SK-N-MC (cell line): ENCODE measurements at regions not wholly inside any gene's neighbourhood (a gene's known extent, or its start where the extent isn't known, plus 50 kb on each side); places are given as distances from the start of the nearest gene placed in this dataset.

Source experiments
- DNase-seq: peaks from one replicate; pipeline ENCODE4 v3.0.0-alpha.2; 2011; ENCODE audit warnings: low read depth, low spot score
- H3K27ac ChIP-seq: fragments of 200-600 bp; sonication (generic); 2 replicates; pipeline ENCODE4 v1.5.1; 2016; ENCODE audit warnings: mixed run types
- H3K36me3 ChIP-seq: fragments of 200-600 bp; sonication (generic); 2 replicates; pipeline ENCODE4 v1.6.1; 2017; ENCODE audit warnings: antibody characterized with exemption, low read length, mixed read lengths; ENCODE audit not compliant: insufficient read depth
- H3K4me3 ChIP-seq: fragments of 200-600 bp; sonication (generic); 2 replicates; pipeline ENCODE4 v1.5.1; 2016
- H3K9ac ChIP-seq: fragments of 200-600 bp; sonication (generic); 2 replicates; pipeline ENCODE4 v1.8.0; 2017; ENCODE audit warnings: mixed run types, mixed read lengths; ENCODE audit not compliant: insufficient read length
- H3K9me3 ChIP-seq: fragments of 200-600 bp; sonication (generic); 2 replicates; pipeline ENCODE4 v1.6.1; 2017; ENCODE audit warnings: low read depth, mild to moderate bottlenecking, antibody characterized with exemption, low read length, moderate library complexity, mixed read lengths
- EZH2 ChIP-seq: fragments of 200-600 bp; sonication (generic); IDR thresholded peaks from one replicate; pipeline ENCODE4 v1.6.1; 2017; ENCODE audit warnings: antibody characterized with exemption
- FOXP2 ChIP-seq: optimal IDR thresholded peaks from 2 replicates; pipeline ENCODE3; 2011; ENCODE audit warnings: mild to moderate bottlenecking, moderate library complexity; ENCODE audit not compliant: insufficient read depth; ENCODE audit errors: extremely low read length, control extremely low read depth
- POLR2AphosphoS5 ChIP-seq: IDR thresholded peaks from 2 replicates; pipeline ENCODE4 v1.6.1; 2012; ENCODE audit warnings: mild to moderate bottlenecking, low read depth, low read length, borderline replicate concordance

DNA sequence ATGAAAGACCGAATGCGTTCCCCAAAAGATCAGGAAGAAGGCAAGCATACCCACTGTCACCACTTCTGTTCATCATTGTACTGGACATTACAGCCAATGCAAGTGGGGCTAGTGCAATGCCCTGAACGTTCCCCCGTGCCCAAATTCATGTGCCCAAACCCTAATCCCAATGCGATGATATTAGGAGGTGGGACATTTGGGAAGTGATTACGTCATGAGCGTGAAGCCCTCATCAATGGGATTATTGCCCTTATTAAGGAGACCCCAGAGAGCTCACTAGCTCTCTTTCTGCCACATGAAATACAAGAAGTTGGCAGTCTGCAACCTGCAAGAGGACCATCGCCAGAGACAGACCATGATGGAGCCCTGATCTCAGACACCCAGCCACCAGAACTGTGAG is 511.4 kb upstream of the TPK1 start:
- no peak overlapping the region for H3K27ac ChIP-seq
- no peaks in the 10 kb centered on the region for H3K9me3 ChIP-seq
- H3K36me3 ChIP-seq, result no peaks in the 10 kb centered on the region
- DNase-seq, result no peak
- no peak overlapping the region for H3K4me3 ChIP-seq
- TF ChIP-seq FOXP2 (no peak), EZH2 (no peak), POLR2AphosphoS5 (no peak)
- no peak overlapping the region for H3K9ac ChIP-seq

DNA sequence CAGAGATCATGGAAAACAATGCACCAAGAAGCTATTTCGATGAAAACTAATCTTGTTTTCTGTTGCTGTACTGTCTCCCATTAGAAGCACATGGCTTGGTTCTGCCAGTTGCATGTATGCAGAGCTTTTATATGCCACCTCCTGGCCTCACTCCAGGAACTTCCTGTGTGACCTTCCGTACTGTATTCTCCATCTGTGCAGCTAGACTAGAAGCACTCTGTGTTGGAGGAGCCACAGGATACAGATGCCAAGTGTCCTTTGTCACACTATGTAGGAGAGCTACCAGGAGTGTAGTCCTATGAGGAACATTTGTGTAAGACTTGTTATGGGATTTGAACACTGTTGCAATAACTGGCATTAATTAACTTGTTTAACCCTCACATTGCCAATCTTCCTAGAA is 503.5 kb upstream of the TPK1 start:
- no peak overlapping the region for H3K4me3 ChIP-seq
- TF ChIP-seq POLR2AphosphoS5 (no peak), EZH2 (no peak), FOXP2 (no peak)
- H3K9ac ChIP-seq, result no peak overlapping the region
- no peak for DNase-seq
- no peaks in the 10 kb centered on the region for H3K36me3 ChIP-seq
- H3K27ac ChIP-seq, result no peak overlapping the region
- H3K9me3 ChIP-seq, result no peaks in the 10 kb centered on the region

DNA sequence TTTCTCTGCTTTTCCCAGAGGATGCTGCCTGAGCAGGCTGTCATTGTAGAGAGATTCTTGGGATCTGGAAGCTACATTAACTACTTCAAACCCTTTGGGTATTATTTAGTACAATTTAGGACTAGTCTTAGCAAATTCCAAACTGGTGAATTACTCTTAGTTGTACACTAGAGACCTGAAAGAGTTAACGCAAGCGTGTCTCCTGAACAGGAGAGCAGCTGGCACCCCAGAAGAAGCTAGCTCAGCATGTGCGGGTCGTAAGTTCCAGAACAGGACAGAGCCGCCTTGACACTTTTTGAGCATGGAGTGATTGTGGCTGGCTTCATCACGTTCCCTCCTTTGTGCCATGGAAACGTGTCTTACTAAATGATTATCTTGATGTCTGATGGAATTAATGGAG is 495.7 kb upstream of the TPK1 start:
- Histone ChIP-seq H3K4me3 (no peak overlapping the region), H3K36me3 (no peaks in the 10 kb centered on the region), H3K9ac (no peak overlapping the region), H3K9me3 (no peaks in the 10 kb centered on the region), H3K27ac (no peak overlapping the region)
- TF ChIP-seq POLR2AphosphoS5, result no peak
- no peak for DNase-seq

DNA sequence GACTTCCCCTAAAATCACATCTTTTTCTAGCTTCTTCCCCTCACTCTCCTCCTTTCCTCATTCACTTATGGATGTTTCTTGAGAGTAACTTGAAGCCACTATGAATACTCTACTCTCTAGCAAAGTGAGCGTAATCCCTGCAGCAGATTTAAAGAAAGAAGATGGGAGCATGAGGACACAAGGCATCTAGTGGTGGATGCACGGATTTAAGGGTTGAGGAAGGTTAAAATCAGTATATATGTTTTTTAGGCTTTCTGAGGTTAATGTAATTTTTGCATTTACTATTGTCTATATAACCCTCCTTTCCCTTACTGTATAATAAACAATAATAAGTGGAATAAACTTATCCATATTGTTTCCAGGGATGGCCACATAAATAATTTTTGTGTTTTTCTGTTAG is 495.2 kb upstream of the TPK1 start:
- Histone ChIP-seq H3K9ac (no peak overlapping the region), H3K27ac (no peak overlapping the region), H3K9me3 (no peaks in the 10 kb centered on the region), H3K4me3 (no peak overlapping the region), H3K36me3 (no peaks in the 10 kb centered on the region)
- TF ChIP-seq EZH2 (no peak), POLR2AphosphoS5 (no peak), FOXP2 (no peak)
- DNase-seq, result no peak

DNA sequence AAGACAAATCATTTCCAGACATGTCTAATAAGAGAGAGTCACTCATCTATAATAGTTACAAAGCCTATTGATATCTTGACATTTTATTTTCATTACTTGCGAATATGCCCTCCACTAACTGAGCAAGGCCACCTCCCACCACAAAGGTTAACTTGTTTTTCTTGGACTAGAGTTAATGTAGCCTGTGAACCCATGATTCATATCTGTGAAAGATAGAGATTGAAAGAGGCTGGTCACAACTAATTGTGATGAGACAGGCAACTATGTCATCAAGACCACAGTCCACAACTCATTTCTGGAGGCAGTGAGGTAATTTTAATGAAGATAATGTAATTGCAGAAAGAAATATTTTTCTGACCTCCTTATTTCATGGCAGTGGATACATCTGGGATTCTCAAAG is 491.8 kb upstream of the TPK1 start:
- no peak for TF ChIP-seq EZH2
- no peak for TF ChIP-seq FOXP2
- TF ChIP-seq POLR2AphosphoS5, result no peak
- no peak overlapping the region for H3K9ac ChIP-seq
- no peak overlapping the region for H3K27ac ChIP-seq
- DNase-seq, result no peak
- no peak overlapping the region for H3K4me3 ChIP-seq
- no peaks in the 10 kb centered on the region for H3K36me3 ChIP-seq
- H3K9me3 ChIP-seq, result no peaks in the 10 kb centered on the region

DNA sequence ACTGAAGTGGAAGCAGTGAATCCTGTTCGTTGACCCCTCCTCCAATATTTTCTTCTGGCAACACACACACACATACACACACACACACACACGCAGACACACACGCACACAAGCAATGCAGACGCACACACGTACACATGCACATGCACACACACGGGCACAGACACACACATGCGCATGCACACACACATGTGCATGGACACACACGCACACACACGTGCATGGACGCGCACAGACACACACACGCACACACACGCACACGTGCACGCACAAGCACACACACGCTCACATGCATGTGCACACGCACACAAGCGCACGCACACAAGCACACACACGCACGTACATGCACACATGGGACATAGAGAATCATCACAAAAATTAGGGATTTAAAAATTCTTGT is 488.2 kb upstream of the TPK1 start:
- Histone ChIP-seq H3K9me3 (no peaks in the 10 kb centered on the region), H3K27ac (no peak overlapping the region), H3K4me3 (no peak overlapping the region), H3K36me3 (no peaks in the 10 kb centered on the region), H3K9ac (no peak overlapping the region)
- DNase-seq, result no peak
- TF ChIP-seq POLR2AphosphoS5 (no peak), EZH2 (no peak), FOXP2 (no peak)

DNA sequence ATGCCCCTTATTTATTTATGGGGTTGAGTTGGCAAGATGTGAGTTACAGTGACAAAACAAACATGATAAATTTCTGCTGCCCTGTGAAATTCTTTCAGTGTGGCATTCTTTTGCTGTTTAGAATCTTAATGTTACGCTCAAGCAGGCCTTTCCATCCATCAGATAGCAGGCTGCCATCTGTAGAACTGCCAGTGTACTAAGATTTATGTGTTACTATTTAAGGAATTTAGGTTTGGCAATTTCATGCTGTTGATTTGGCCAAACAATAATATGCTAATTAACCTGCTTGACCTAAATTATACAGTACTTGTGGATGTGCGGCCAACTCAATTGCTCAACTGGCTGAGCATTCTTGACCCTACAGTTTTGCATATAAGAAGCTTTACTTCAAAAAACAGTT is 477.7 kb upstream of the TPK1 start:
- H3K36me3 ChIP-seq, result no peaks in the 10 kb centered on the region
- H3K27ac ChIP-seq, result no peak overlapping the region
- no peak overlapping the region for H3K9ac ChIP-seq
- no peak for DNase-seq
- no peak overlapping the region for H3K4me3 ChIP-seq
- no peaks in the 10 kb centered on the region for H3K9me3 ChIP-seq
- TF ChIP-seq POLR2AphosphoS5, result no peak
- no peak for TF ChIP-seq EZH2
- no peak for TF ChIP-seq FOXP2

DNA sequence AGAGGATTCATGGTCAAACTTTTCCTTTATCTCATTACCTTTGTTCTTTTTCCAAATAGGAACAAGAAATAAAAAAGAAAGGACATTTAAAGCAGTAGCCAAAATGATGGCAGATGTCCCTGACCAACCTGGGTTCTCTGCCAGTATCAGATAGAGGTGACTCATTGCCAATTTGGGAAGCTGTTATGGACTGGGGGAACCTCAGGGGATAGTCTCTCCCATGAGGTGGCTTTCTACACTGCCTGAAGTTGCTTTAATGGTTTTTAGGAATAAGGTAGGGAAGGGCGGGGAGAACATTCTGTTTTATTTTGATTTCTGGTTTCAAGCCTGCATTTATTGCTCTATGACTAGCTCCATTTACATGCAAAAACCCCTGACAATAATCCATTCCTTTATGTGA is 457.9 kb upstream of the TPK1 start:
- DNase-seq, result no peak
- H3K27ac ChIP-seq, result no peak overlapping the region
- no peak overlapping the region for H3K9ac ChIP-seq
- no peaks in the 10 kb centered on the region for H3K36me3 ChIP-seq
- H3K4me3 ChIP-seq, result no peak overlapping the region
- no peaks in the 10 kb centered on the region for H3K9me3 ChIP-seq
- no peak for TF ChIP-seq FOXP2

DNA sequence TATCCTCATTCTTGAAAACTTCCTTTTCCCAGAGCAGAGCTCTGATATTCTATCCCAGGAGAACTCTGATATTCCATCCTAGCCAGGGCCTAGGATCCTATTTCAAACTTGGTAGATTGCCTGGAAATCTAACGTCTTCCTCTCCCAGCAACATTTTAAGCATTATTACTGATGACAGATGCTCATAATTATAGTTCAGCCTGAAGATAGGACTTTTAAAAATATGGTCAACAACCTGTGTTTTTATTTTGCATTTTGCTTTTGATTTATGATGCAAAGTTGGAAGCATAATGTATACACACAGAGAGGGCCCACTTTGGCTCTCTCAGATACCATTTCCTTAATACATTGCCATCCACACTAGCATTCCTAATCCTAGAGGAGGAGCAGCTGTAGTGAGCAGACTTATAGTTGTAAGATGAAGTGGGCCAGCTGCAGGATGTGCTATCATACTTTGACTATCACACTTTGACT is 457.4 kb upstream of the TPK1 start:
- Histone ChIP-seq H3K27ac (no peak overlapping the region), H3K9me3 (no peaks in the 10 kb centered on the region), H3K36me3 (no peaks in the 10 kb centered on the region), H3K4me3 (no peak overlapping the region), H3K9ac (no peak overlapping the region)
- TF ChIP-seq POLR2AphosphoS5 (no peak), FOXP2 (no peak), EZH2 (no peak)
- DNase-seq, result no peak

DNA sequence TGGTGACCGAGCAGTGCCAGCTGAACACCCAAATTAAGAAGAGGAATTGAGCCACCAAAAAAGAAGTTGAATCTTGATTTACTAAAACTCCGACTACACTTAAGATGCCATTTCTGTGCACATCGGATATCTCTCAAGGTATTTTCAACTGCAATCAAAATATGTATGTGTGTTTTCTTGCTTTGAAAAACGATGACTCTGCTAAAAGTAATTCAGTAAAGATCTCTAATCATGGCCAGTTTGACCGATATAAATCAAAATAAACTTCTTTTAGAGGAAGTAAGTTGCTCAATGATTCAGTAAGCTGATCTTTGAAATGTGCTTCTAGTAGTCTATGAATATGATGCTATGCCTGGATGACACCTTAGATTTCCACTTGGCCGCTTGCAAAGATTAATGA is 453.5 kb upstream of the TPK1 start:
- DNase-seq, result no peak
- Histone ChIP-seq H3K4me3 (no peak overlapping the region), H3K9me3 (no peaks in the 10 kb centered on the region), H3K27ac (no peak overlapping the region), H3K36me3 (no peaks in the 10 kb centered on the region), H3K9ac (no peak overlapping the region)
- TF ChIP-seq POLR2AphosphoS5, result no peak
- no peak for TF ChIP-seq EZH2
- TF ChIP-seq FOXP2, result no peak
